ENCODE measurements at regions not wholly inside any gene's neighbourhood (a gene's known extent, or its start where the extent isn't known, plus 50 kb on each side); places are given as distances from the start of the nearest gene placed in this dataset.
A peak's percentile ranks its signal among the peaks of the same experiment; 100 is the strongest.
"Not testable (repeated sequence)": the region's sequence is repeated elsewhere in the genome, so short reads cannot be mapped to it uniquely, and the experiment has no call there.

DNA sequence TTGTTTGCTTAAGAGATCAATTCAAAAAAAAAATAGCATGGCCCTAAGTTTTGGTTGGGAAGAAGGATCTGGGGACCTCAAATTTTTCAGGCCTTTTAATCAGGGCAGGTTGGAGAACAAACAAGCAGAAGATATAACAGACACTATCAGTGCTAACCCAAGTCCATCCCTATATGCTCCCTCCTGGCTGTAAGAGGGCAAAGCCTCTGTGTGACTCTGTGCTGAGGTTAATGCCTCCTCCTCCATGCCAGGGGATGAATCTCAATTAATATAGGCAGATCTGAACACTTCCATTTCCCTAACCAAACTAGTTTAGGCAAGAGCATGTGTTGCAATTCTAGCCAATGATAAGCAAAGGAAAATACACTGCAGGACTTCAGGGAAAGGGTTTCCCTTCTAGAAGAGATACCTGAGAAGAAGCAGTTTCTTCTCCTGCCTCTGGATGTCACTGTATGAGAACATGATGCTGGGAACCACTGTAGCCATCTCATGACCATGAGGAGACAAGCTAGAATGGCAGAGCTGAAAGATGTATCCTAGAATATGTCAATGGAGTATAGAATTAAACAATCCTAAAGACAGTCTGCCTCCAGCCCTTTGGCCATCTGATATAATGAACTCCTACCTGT, 76.0 kb downstream of the CHD9NB start:
- DNase-seq = no peak

DNA sequence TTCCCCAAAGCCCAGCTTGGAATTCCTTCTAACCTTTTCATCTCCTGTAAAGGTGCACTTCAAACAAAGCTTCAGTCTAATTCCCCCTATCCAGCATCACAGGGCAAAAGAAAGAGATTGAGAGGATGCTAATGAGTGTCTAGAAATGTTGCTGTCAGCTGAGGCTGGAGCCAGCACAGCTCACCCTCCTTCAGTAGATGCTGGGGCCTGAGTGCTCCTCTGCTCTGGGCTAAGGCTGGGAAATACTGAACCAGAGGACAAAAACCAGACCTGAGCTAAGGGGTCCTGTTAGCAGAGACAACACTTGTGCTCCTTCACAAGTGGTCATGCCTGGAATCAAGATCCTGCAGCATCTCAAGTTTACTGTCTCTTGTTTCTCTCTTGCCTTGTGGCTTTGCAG, 85.0 kb downstream of the CHD9NB start:
- no peak for DNase-seq

GRCh38 chr16:52964290-52964689, 88.4 kb downstream of the CHD9NB start:
- DNase-seq = no peak

GRCh38 chr16:52963855-52964242, 88.8 kb downstream of the CHD9NB start:
- DNase-seq = no peak

GRCh38 chr16:52963212-52963854, 89.4 kb downstream of the CHD9NB start:
- no peak for DNase-seq

DNA sequence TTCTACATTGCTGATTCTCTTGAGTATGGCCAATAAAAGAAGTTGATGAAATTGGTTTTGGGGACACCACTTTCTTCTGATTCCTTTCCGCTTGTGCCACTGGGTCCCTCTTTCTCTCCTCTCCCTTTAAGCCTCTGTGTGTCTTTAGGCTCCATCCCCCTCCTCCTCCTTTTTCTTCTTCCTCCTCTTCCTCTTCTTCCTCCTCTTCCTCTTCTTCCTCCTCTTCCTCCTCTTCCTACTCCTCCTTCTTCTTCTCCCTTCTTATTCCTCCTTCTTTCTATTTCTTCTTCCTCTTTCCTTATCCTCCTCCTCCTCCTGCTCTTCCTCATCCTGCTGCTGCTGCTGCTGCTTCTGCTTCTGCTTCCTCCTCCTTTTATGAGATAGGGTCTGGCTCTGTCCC, 93.7 kb downstream of the CHD9NB start:
- DNase-seq = no peak

- no peak for DNase-seq
Measured at GRCh38 chr16:52957199-52957598, 95.5 kb downstream of the CHD9NB start.

- DNase-seq = no peak
Measured at GRCh38 chr16:52956044-52956443, 96.7 kb downstream of the CHD9NB start.

GRCh38 chr16:52953215-52953614, 99.5 kb downstream of the CHD9NB start:
- no peak for DNase-seq

DNA sequence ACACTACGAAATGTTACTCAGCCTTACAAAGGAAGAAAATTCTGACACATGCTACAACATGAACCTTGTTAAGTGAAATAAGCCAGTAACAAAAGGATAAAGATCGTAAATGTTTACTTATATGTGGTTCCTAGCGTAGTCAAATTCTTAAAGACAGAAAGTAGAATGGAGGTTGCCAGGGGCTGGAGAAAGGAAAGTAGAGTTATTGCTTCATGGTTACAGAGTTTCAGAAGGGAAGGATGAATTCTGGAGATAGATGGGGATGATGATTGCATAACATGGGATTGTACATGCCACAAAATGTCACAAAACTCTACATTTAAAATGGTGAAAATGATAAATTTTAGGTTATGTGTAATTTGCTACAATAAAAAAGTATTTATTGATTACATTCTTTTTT, 103.8 kb downstream of the CHD9NB start:
- no peak for DNase-seq

- no peak for DNase-seq
Measured at GRCh38 chr16:52932321-52932720, 120.4 kb downstream of the CHD9NB start.

- DNase-seq = no peak
Measured at GRCh38 chr16:52929478-52930400, 123.0 kb downstream of the CHD9NB start.

DNA sequence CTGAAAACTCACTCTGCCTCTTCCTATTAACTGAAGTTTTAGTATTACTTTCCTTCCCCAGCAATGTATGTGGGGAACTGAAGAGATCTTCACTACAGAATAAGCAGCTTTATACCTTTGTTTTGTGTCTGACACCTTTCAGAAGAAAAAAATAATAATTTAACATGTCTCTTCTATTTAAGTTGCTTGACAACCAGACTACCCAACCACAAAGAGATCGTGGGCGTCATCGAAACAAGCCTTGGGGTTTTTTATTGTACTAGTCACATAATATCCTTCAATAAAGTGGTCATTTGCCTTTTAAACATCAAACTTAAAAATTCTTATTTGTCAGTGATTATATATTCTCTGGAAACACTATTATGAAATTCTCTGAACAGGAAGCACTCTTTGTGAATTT, 123.7 kb downstream of the CHD9NB start:
- no peak for DNase-seq

DNA sequence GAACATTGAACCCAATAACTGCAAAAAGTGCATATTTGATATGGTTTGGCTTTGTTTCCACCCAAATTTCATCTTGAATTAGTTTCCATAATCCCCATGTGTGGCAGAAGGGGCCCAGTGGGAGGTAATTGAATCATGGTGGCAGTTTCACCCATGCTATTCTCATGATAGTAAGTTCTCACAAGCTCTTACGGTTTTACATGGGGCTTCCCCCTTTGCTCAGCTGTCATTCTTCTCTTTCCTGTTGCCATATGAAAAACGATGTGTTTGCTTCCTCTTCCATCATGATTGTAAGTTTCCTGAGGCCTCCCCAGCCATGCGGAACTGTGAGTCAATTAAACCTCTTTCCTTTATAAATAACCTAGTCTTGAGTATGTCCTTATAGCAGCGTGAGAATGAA, 127.6 kb downstream of the CHD9NB start:
- no peak for DNase-seq

DNA sequence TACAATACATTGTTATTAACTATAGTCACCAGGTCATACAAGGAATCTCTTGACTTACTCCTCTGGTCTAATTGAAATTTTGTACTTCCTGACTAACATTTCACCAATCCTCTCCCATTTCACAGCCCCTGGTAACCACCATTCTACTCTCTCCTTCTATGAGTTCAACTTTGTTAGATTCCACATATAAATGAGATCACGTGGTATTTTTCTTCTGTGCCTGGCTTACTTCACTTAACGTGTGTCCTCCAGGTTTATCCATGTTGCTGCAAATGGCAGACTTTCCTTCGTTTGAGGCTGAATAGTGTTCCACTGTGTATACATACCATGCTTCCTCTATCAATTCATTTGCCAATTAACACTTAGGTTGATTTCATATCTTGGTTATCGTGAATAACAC, 128.5 kb downstream of the CHD9NB start:
- DNase-seq = no peak

GRCh38 chr16:52921104-52921503, 131.6 kb downstream of the CHD9NB start:
- no peak for DNase-seq

DNA sequence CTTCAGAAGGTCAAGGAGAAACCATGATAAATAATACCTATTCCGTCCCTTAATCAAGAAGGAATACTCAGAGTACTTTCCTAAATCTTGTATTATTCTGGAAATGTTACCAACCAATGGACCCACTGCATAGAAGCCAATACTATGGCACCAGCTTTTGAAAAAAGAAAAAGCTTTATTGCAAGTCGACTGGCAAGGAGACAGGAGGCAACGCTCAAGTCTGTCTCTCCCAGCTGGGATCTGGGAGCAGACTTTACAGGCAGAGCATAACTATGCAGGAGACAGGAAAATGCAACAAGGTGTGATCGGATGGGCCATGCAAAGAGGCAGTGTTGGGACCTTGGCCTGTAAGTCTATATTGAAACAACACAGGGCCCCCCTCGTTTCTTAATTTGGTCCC, 132.4 kb downstream of the CHD9NB start:
- no peak for DNase-seq

DNA sequence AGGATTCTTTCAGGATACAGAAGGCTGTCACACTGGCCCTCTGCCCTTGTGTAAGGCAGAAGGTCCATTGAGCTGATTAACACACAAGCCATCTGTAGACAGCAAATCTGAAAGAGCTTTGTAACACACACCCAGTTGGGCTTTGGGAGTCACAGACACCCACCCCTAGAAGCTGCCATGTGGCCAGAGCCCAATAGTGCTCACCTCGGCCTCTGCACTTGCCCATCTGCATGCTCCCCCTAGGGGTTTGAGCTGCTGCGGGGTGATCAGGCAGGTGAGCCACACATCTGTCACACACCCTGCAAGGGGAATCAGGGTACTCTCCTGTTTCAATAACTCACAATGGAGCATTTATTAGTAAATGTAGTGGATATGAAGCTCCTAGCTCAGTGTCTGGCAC, 138.3 kb downstream of the CHD9NB start:
- no peak for DNase-seq

DNA sequence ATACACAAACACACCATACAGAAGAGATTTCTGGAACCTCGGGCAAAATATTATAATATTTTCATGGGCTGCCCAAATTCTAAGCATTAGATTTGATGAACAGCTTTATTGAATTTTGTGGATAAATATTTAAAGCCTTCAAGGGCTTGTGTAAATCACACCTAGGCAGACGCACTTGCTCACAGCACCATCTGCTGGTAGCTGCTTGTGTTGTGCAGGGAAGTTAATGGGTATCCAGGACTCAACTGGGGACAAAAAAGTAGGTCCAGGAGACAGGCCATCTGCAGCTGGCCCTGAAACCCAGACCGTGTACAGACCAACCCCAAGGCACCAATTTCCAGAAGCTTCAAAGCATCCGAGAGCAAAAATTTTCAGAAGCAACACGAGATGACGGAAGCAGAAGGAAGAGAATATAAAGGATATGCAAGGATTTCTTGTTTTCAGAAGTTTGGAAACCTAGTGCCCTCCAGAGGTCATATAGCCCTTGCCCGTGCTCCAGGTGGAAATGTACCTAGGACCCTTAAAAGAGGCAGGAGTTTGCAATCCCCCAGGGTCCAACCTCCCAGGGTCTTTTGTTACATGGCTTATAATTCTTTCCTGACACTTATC, 140.0 kb downstream of the CHD9NB start:
- peak; percentile 43 for DNase-seq

DNA sequence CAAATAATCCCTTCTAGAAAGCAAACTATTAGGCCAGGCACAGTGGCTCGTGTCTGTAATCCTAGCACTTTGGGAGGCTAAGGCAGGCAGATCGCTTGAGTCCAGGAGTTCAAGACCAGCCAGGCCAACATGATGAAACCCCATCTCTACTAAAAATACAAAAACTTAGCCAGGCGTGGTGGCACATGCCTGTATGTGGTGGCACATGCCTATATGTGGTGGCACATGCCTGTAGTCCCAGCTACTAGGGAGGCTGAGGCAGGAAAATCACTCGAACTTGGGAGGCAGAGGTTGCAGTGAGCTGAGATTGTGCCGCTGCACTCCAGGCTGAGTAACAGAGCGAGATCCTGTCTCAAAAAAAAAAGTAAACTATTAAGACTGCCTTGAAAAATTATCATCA, 144.6 kb downstream of the CHD9NB start:
- DNase-seq = not testable (repeated sequence)

DNA sequence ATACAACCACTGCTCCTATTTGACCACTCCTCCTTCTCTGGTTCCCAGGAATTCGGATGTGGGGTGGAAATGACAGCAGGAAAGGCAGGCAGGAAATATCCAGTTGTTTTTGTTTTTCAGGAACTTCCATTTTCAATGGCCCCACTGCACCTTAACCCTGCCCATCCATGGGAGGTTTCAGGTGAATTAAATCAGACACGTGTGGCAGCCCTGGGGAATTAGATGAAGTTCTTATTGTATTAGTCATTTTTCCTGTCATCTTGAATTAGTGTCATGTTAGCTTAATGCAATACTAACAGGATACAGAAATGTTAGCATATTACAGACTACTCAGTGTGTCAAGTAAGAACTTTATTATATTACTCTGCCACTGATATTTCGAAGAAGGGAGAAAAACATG, 146.4 kb downstream of the CHD9NB start:
- no peak for DNase-seq

DNA sequence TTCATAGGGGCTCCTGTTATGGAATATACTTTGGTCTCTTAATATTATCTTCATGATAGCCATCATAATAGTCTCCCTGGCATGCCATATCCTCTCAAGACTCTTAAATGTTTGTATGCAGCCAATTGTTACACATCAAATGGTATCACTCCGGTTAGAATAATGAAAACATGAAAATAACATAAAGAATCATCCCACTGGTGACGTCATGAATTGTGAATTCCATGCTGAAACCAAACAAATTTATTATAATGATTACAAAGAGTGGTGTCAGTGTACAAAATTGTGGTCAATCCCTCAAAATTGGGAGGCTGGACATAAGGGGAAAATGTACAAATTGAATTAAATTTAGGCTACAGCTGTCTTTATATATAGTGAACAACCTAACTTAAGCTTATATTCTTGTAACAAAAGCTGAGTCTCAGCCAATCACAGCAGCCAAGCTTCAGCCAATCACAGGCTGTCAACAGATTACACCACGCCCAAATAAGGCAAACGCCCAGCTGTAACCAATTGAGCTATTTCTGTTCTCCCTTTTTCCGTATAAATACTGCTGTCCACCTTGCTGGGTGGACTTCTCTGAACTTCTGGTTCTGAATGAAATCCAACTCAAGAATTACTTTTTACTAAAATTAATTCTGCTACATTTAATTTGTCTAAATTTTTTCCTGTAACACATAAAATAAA, 156.1 kb downstream of the CHD9NB start:
- DNase-seq = no peak
